HG03025 (cell line): ENCODE measurements at regions not wholly inside any gene's neighbourhood (a gene's known extent, or its start where the extent isn't known, plus 50 kb on each side); places are given as distances from the start of the nearest gene placed in this dataset.

Experiments used
- ATAC-seq: cut with Tn5 transposase; IDR thresholded peaks from one replicate; pipeline ENCODE4 v1.9.1; 2021; ENCODE audit warnings: mild to moderate bottlenecking, moderate library complexity; ENCODE audit not compliant: unreplicated experiment, low FRiP score

- ATAC-seq, result no peak
Measured at GRCh38 chrX:42460706-42461105, 317.3 kb downstream of the PPP1R2C start.

GRCh38 chrX:42459735-42460134 is 318.2 kb downstream of the PPP1R2C start:
- ATAC-seq, result no peak

GRCh38 chrX:42456176-42456700 is 321.7 kb downstream of the PPP1R2C start:
- ATAC-seq, result no peak

GRCh38 chrX:42450228-42450627 is 327.7 kb downstream of the PPP1R2C start:
- no peak for ATAC-seq

GRCh38 chrX:42443267-42443666 is 334.7 kb downstream of the PPP1R2C start:
- ATAC-seq, result no peak

- ATAC-seq, result no peak
Measured at GRCh38 chrX:42442745-42443144, 335.2 kb downstream of the PPP1R2C start.

- ATAC-seq, result no peak
Measured at GRCh38 chrX:42437211-42437610, 340.8 kb downstream of the PPP1R2C start.

GRCh38 chrX:42434458-42435166 is 343.4 kb downstream of the PPP1R2C start:
- ATAC-seq, result no peak

GRCh38 chrX:42432552-42432951 is 345.4 kb downstream of the PPP1R2C start:
- no peak for ATAC-seq

GRCh38 chrX:42422961-42423360 is 355.0 kb downstream of the PPP1R2C start:
- ATAC-seq, result no peak

- no peak for ATAC-seq
Measured at GRCh38 chrX:42420426-42420825, 357.5 kb downstream of the PPP1R2C start.

GRCh38 chrX:42415636-42416035 is 362.3 kb downstream of the PPP1R2C start:
- no peak for ATAC-seq

GRCh38 chrX:42414057-42414456 is 363.9 kb downstream of the PPP1R2C start:
- ATAC-seq, result no peak

- no peak for ATAC-seq
Measured at GRCh38 chrX:42399632-42400024, 378.3 kb downstream of the PPP1R2C start.

GRCh38 chrX:42398967-42399631 is 378.9 kb downstream of the PPP1R2C start:
- ATAC-seq, result no peak

GRCh38 chrX:42396136-42396535 is 381.8 kb downstream of the PPP1R2C start:
- ATAC-seq, result no peak

- ATAC-seq, result no peak
Measured at GRCh38 chrX:42392846-42393245, 385.1 kb downstream of the PPP1R2C start.

- no peak for ATAC-seq
Measured at GRCh38 chrX:42386681-42387080, 391.3 kb downstream of the PPP1R2C start.

- no peak for ATAC-seq
Measured at GRCh38 chrX:42385730-42386129, 392.2 kb downstream of the PPP1R2C start.

- no peak for ATAC-seq
Measured at GRCh38 chrX:42384956-42385355, 393.0 kb downstream of the PPP1R2C start.

GRCh38 chrX:42378857-42379256 is 399.1 kb downstream of the PPP1R2C start:
- ATAC-seq, result no peak

- ATAC-seq, result no peak
Measured at GRCh38 chrX:42375086-42375485, 402.9 kb downstream of the PPP1R2C start.
